SH-SY5Y (cell line): ENCODE measurements at regions not wholly inside any gene's neighbourhood (a gene's known extent, or its start where the extent isn't known, plus 50 kb on each side); places are given as distances from the start of the nearest gene placed in this dataset.

Experiments
- GATA2 ChIP-seq: IDR thresholded peaks from 2 replicates; pipeline ENCODE4 v1.6.1; 2011; ENCODE audit warnings: mild to moderate bottlenecking, low read depth, low read length
- GATA3 ChIP-seq: IDR thresholded peaks from 2 replicates; pipeline ENCODE4 v1.6.1; 2011; ENCODE audit warnings: low read depth, mild to moderate bottlenecking, low read length, moderate library complexity

GRCh38 chr2:100752628-100753333, 67.2 kb upstream of the NPAS2 start:
- no peak for TF ChIP-seq GATA3
- no peak for TF ChIP-seq GATA2
